Osteoblast (primary cell): ENCODE measurements at regions not wholly inside any gene's neighbourhood (a gene's known extent, or its start where the extent isn't known, plus 50 kb on each side); places are given as distances from the start of the nearest gene placed in this dataset.
"Not testable (repeated sequence)": the region's sequence is repeated elsewhere in the genome, so short reads cannot be mapped to it uniquely, and the experiment has no call there.

ENCODE experiments used
- DNase-seq: peaks from one replicate; pipeline ENCODE4 v3.0.0; 2011; ENCODE audit warnings: low spot score, mixed read lengths; ENCODE audit not compliant: insufficient read length; ENCODE audit errors: missing footprints
- H2AFZ ChIP-seq: 2 replicates; pipeline ENCODE4 v1.6.0; 2011; ENCODE audit warnings: mild to moderate bottlenecking, low read length
- H3K27ac ChIP-seq: 2 replicates; pipeline ENCODE4 v1.5.1; 2011; ENCODE audit warnings: mild to moderate bottlenecking, low read depth, low read length, moderate library complexity
- H3K27me3 ChIP-seq: 2 replicates; pipeline ENCODE4 v1.6.0; 2012; ENCODE audit warnings: mild to moderate bottlenecking, control low read depth, inconsistent platforms, low read length, moderate library complexity; ENCODE audit not compliant: insufficient read depth
- H3K36me3 ChIP-seq: 2 replicates; pipeline ENCODE4 v1.5.1; 2011; ENCODE audit warnings: mild to moderate bottlenecking, low read length, control low read depth, moderate library complexity; ENCODE audit not compliant: insufficient read depth
- H3K4me1 ChIP-seq: 2 replicates; pipeline ENCODE4 v1.5.1; 2011; ENCODE audit warnings: mild to moderate bottlenecking, low read length, control low read depth, moderate library complexity; ENCODE audit not compliant: insufficient read depth
- H3K4me2 ChIP-seq: 2 replicates; pipeline ENCODE4 v1.6.0; 2011; ENCODE audit warnings: mild to moderate bottlenecking, low read length; ENCODE audit not compliant: insufficient read depth
- H3K4me3 ChIP-seq: fragments of 200-600 bp; sonication (generic); 3 replicates; pipeline ENCODE4 v1.5.1; 2012; ENCODE audit warnings: mild to moderate bottlenecking, low read length, inconsistent platforms; ENCODE audit not compliant: insufficient read depth
- H3K79me2 ChIP-seq: 2 replicates; pipeline ENCODE4 v1.6.0; 2012; ENCODE audit warnings: mild to moderate bottlenecking, low read length, control low read depth, inconsistent platforms; ENCODE audit not compliant: insufficient read depth
- H3K9me3 ChIP-seq: 2 replicates; pipeline ENCODE4 v1.5.1; 2011; ENCODE audit warnings: low read depth, low read length, control low read depth
- H4K20me1 ChIP-seq: 2 replicates; pipeline ENCODE4 v1.6.0; 2012; ENCODE audit warnings: mild to moderate bottlenecking, low read length, control low read depth; ENCODE audit not compliant: insufficient read depth
- TF ChIP-seq, protein P1 (sequence below): IDR thresholded peaks from 2 replicates; pipeline ENCODE4 v1.5.1; 2011; ENCODE audit warnings: mild to moderate bottlenecking, low read depth, low read length, moderate library complexity; ENCODE audit errors: extremely low read depth

DNA sequence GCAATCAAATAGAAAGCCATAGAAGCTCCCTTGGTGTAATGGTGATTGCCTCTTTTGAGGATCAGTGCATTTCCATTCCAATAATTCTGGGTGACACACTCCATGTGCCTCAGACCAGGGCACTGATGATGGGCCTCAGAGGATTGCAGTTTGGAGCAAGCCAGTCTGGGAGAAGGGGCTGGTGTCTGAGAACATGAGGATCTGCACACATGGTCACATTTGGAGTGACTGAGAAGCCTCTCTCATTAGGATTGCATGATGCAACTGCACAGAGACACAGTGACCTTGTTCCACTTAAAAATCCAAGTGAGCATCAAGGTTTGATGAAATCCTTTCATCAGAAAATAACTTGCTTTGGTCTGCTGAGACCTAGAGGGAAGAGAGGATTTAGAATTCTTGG, 216.4 kb downstream of the ANKRD30B start:
- no peak overlapping the region for H3K27ac ChIP-seq
- no peak overlapping the region for H2AFZ ChIP-seq
- peaks cover 14% of the 10 kb centered on the region for H3K4me1 ChIP-seq
- H4K20me1 ChIP-seq: no peaks in the 10 kb centered on the region
- TF ChIP-seq, protein P1, sequence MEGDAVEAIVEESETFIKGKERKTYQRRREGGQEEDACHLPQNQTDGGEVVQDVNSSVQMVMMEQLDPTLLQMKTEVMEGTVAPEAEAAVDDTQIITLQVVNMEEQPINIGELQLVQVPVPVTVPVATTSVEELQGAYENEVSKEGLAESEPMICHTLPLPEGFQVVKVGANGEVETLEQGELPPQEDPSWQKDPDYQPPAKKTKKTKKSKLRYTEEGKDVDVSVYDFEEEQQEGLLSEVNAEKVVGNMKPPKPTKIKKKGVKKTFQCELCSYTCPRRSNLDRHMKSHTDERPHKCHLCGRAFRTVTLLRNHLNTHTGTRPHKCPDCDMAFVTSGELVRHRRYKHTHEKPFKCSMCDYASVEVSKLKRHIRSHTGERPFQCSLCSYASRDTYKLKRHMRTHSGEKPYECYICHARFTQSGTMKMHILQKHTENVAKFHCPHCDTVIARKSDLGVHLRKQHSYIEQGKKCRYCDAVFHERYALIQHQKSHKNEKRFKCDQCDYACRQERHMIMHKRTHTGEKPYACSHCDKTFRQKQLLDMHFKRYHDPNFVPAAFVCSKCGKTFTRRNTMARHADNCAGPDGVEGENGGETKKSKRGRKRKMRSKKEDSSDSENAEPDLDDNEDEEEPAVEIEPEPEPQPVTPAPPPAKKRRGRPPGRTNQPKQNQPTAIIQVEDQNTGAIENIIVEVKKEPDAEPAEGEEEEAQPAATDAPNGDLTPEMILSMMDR: no peak
- no peaks in the 10 kb centered on the region for H3K27me3 ChIP-seq
- peaks cover 31% of the 10 kb centered on the region for H3K79me2 ChIP-seq
- no peak overlapping the region for H3K4me2 ChIP-seq
- H3K36me3 ChIP-seq: no peaks in the 10 kb centered on the region
- H3K9me3 ChIP-seq: no peaks in the 10 kb centered on the region
- no peak for DNase-seq
- no peak overlapping the region for H3K4me3 ChIP-seq

DNA sequence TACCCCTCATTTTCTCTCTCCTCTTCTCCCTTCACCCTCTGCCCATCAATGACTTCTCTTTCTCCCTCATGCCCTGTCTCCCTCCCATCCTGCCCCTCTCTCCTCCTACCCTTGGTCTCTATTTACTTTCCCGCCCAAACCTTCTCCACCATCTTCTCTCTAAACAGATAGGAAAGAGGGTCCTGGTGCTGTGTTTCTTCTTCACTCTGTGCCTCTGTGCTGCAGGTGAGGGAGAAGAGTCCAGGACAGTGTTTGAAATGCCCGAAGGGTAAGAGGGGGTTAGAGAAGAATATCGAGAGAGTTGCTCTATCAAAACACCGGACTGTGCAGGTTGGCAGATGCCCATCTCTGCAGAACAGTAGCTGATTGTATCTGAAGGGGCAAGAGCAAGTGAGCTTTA, 217.0 kb downstream of the ANKRD30B start:
- not testable (repeated sequence) for H3K4me2 ChIP-seq, H3K27ac ChIP-seq, H3K36me3 ChIP-seq, H2AFZ ChIP-seq, H3K27me3 ChIP-seq, H3K4me3 ChIP-seq, H3K9me3 ChIP-seq, H4K20me1 ChIP-seq
- Histone ChIP-seq H3K4me1 (peaks cover 20% of the 10 kb centered on the region), H3K79me2 (peaks cover 36% of the 10 kb centered on the region)
- peak; percentile 54 for DNase-seq

DNA sequence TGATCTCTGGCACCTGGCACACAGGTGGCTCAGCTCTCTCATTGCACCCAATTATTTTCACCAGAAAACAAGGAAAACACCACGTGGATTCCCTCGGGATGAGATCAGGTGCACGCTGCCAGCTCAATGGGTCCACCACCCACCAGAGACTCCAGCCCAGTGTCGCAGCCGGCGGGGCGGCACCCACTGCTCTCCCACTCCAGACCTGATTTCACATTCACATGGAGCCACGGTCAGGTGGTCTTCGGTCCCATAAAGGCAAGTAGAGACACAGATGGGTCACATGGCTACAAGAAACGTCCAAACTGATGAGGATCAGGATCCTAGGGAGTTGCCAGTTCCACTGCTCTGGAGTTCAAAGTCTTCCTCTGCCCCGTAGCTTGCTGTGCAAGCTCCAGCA, 217.6 kb downstream of the ANKRD30B start:
- Histone ChIP-seq H3K36me3 (no peaks in the 10 kb centered on the region), H3K27ac (no peak overlapping the region), H3K9me3 (no peaks in the 10 kb centered on the region), H3K4me1 (peaks cover 25% of the 10 kb centered on the region), H3K4me2 (no peak overlapping the region), H2AFZ (no peak overlapping the region), H3K4me3 (no peak overlapping the region), H3K79me2 (peaks cover 37% of the 10 kb centered on the region), H4K20me1 (no peaks in the 10 kb centered on the region), H3K27me3 (no peaks in the 10 kb centered on the region)
- TF ChIP-seq, protein P1: no peak
- no peak for DNase-seq

DNA sequence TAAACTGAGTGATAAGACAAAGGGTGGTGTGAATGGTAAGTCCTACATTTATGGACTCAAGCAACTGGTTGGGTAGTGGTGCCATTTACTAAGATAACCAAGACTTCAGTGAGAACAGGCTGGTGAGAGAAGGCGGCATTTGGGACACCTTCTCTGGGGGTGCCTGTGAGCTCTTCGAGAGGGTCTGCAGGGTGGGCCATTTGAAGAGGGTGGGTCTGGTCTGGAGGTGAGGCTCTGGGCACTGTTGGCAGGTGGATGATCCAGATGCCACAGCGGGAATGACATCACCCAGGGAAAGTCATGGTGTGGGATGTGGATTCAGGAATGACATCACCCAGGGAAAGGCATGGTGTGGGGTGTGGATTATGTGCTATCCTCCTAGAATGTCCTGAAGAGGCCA, 219.3 kb downstream of the ANKRD30B start:
- peaks cover 37% of the 10 kb centered on the region for H3K79me2 ChIP-seq
- H4K20me1 ChIP-seq, H3K27ac ChIP-seq: not testable (repeated sequence)

DNA sequence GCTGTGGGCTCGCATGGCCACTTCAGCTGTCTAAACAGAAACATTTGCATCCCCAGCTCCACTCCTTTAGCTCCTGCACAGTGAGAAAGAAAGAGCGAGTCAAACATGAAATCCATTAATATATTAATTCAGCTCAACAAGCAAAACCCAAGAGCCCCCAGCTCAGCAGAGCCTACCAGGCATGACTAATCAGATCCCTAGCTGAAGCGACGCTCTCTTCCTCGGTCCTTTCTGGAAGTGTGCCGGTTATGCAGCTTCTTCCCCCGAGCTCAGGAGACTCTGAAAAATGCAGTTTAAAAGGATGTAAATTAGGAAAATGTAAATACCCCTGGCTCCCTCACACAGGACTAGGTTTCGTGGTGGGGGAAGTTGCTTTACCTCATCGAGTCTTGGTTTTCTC, 221.5 kb downstream of the ANKRD30B start:
- Histone ChIP-seq H3K36me3 (no peaks in the 10 kb centered on the region), H4K20me1 (no peaks in the 10 kb centered on the region), H3K4me1 (peaks cover 49% of the 10 kb centered on the region), H3K4me2 (peak overlapping the region; percentile 68), H3K27me3 (no peaks in the 10 kb centered on the region), H3K9me3 (no peaks in the 10 kb centered on the region), H2AFZ (peak overlapping the region; percentile 27), H3K79me2 (peaks cover 37% of the 10 kb centered on the region), H3K27ac (peak overlapping the region; percentile 81), H3K4me3 (peak overlapping the region; percentile 56)
- DNase-seq: no peak
- TF ChIP-seq, protein P1: no peak

More for the DNA sequence above, 219.3 kb downstream of the ANKRD30B start:
- DNase-seq, H3K36me3 ChIP-seq, H3K4me2 ChIP-seq, H2AFZ ChIP-seq, H3K4me3 ChIP-seq, H3K27me3 ChIP-seq, H3K9me3 ChIP-seq: not testable (repeated sequence)
- H3K4me1 ChIP-seq: peaks cover 36% of the 10 kb centered on the region
